GM12891 (cell line): ENCODE measurements at regions not wholly inside any gene's neighbourhood (a gene's known extent, or its start where the extent isn't known, plus 50 kb on each side); places are given as distances from the start of the nearest gene placed in this dataset.
"Not testable (repeated sequence)": the region's sequence is repeated elsewhere in the genome, so short reads cannot be mapped to it uniquely, and the experiment has no call there.

Experiments
- DNase-seq: peaks from one replicate; pipeline ENCODE4 v3.0.0; 2011; ENCODE audit warnings: low spot score; ENCODE audit not compliant: insufficient read length
- FAIRE-seq: peaks from 2 replicates; lab custom pipeline; 2011; peaks lifted over from hg19 to GRCh38; lab: Jason Lieb, UNC
- PAX5 ChIP-seq: IDR thresholded peaks from 2 replicates; pipeline ENCODE4 v1.6.1; 2011; ENCODE audit warnings: low read length, moderate library complexity, mild to moderate bottlenecking; ENCODE audit not compliant: insufficient read depth, severe bottlenecking
- POLR2A ChIP-seq: IDR thresholded peaks from 2 replicates; pipeline ENCODE4 v1.6.1; 2011; ENCODE audit warnings: low read depth, low read length, control low read depth
- POLR2AphosphoS5 ChIP-seq: IDR thresholded peaks from 2 replicates; pipeline ENCODE4 v1.6.1; 2011; ENCODE audit warnings: low read depth, low read length, control low read depth
- POU2F2 ChIP-seq: IDR thresholded peaks from 2 replicates; pipeline ENCODE4 v1.6.1; 2011; ENCODE audit warnings: low read depth, mild to moderate bottlenecking, control low read depth, low read length, moderate library complexity
- SPI1 ChIP-seq: IDR thresholded peaks from 2 replicates; pipeline ENCODE4 v1.6.1; 2011; ENCODE audit warnings: low read depth, low read length, control low read depth
- TAF1 ChIP-seq: IDR thresholded peaks from 2 replicates; pipeline ENCODE4 v1.6.1; 2011; ENCODE audit warnings: low read depth, low read length, control low read depth

- FAIRE-seq, result no peak
These were observed 64.2 kb upstream of the AKIRIN2 start for GRCh38 chr6:87766211-87766610.

GRCh38 chr6:87763901-87764300, 61.9 kb upstream of the AKIRIN2 start:
- FAIRE-seq (no peak), DNase-seq (no peak)
- no peak for TF ChIP-seq POLR2AphosphoS5
- no peak for TF ChIP-seq POLR2A
- TF ChIP-seq SPI1, result no peak
- no peak for TF ChIP-seq POU2F2
- no peak for TF ChIP-seq PAX5
- TF ChIP-seq TAF1, result no peak

More at GRCh38 chr6:87766211-87766610, 64.2 kb upstream of the AKIRIN2 start:
- DNase-seq, result no peak
- TF ChIP-seq TAF1 (no peak), POLR2A (no peak), POLR2AphosphoS5 (no peak), POU2F2 (no peak), SPI1 (no peak), PAX5 (no peak)

GRCh38 chr6:87763276-87763675, 61.2 kb upstream of the AKIRIN2 start:
- FAIRE-seq (no peak), DNase-seq (no peak)
- no peak for TF ChIP-seq SPI1
- TF ChIP-seq POLR2AphosphoS5, result no peak
- TF ChIP-seq POLR2A, result no peak
- TF ChIP-seq PAX5, result no peak
- no peak for TF ChIP-seq POU2F2
- no peak for TF ChIP-seq TAF1

GRCh38 chr6:87762116-87762515, 60.1 kb upstream of the AKIRIN2 start:
- no peak for FAIRE-seq
- TF ChIP-seq POU2F2 (no peak), POLR2AphosphoS5 (no peak), SPI1 (no peak), POLR2A (no peak)
- DNase-seq, result no peak

GRCh38 chr6:87757792-87758191, 55.8 kb upstream of the AKIRIN2 start:
- TF ChIP-seq POU2F2 (no peak), POLR2AphosphoS5 (no peak), TAF1 (no peak), SPI1 (no peak), POLR2A (no peak), PAX5 (no peak)
- DNase-seq (no peak), FAIRE-seq (no peak)

- TF ChIP-seq PAX5 (peak; percentile 41), SPI1 (peak; percentile 99), TAF1 (no peak), POLR2A (no peak), POU2F2 (0 out of 2 replicates have a peak, but pooled peaks have one; percentile 28)
- FAIRE-seq (peak; percentile 93), DNase-seq (peak; percentile 46)
These were observed 54.8 kb upstream of the AKIRIN2 start for GRCh38 chr6:87756858-87757257.

- DNase-seq (no peak), FAIRE-seq (peak; percentile 83)
- TF ChIP-seq SPI1 (no peak), POU2F2 (no peak), TAF1 (no peak), PAX5 (no peak), POLR2A (no peak), POLR2AphosphoS5 (no peak)
These were observed 54.0 kb upstream of the AKIRIN2 start for GRCh38 chr6:87755708-87756671.

GRCh38 chr6:87754828-87755227, 52.8 kb upstream of the AKIRIN2 start:
- TF ChIP-seq POU2F2, result no peak
- peak; percentile 93 for TF ChIP-seq SPI1
- TF ChIP-seq POLR2AphosphoS5, result no peak
- no peak for DNase-seq
- peak; percentile 85 for FAIRE-seq

- FAIRE-seq (peak; percentile 9), DNase-seq (no peak)
- TF ChIP-seq TAF1 (no peak), POU2F2 (no peak), PAX5 (no peak), POLR2A (no peak)
These were observed 51.2 kb upstream of the AKIRIN2 start for GRCh38 chr6:87753131-87753685.

- not testable (repeated sequence) for FAIRE-seq, DNase-seq
These were observed 50.5 kb upstream of the AKIRIN2 start for GRCh38 chr6:87752503-87752902.
